ENCODE measurements at regions not wholly inside any gene's neighbourhood (a gene's known extent, or its start where the extent isn't known, plus 50 kb on each side); places are given as distances from the start of the nearest gene placed in this dataset.

- TF ChIP-seq, protein P1, sequence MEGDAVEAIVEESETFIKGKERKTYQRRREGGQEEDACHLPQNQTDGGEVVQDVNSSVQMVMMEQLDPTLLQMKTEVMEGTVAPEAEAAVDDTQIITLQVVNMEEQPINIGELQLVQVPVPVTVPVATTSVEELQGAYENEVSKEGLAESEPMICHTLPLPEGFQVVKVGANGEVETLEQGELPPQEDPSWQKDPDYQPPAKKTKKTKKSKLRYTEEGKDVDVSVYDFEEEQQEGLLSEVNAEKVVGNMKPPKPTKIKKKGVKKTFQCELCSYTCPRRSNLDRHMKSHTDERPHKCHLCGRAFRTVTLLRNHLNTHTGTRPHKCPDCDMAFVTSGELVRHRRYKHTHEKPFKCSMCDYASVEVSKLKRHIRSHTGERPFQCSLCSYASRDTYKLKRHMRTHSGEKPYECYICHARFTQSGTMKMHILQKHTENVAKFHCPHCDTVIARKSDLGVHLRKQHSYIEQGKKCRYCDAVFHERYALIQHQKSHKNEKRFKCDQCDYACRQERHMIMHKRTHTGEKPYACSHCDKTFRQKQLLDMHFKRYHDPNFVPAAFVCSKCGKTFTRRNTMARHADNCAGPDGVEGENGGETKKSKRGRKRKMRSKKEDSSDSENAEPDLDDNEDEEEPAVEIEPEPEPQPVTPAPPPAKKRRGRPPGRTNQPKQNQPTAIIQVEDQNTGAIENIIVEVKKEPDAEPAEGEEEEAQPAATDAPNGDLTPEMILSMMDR (IDR thresholded peaks at IDR 0.05) = no peak
- TF ChIP-seq POLR2A (IDR thresholded peaks at IDR 0.05) = no peak
These were observed 164.9 kb upstream of the EPHA7 start for GRCh38 chr6:93584300-93584699.
